Kidney (tissue), 13 donors: ENCODE measurements at regions not wholly inside any gene's neighbourhood (a gene's known extent, or its start where the extent isn't known, plus 50 kb on each side); places are given as distances from the start of the nearest gene placed in this dataset.
A peak's percentile ranks its signal among the peaks of the same experiment; 100 is the strongest.

Experiments
- DNase-seq, 5 donors: peaks; one replicate each; pipeline ENCODE4 v3.0.0-alpha.2; 2013 to 2020
- FAIRE-seq: peaks from 2 replicates; lab custom pipeline; 2012; peaks lifted over from hg19 to GRCh38; lab: Jason Lieb, UNC
- H3K27ac ChIP-seq, 2 donors: one replicate each; pipeline ENCODE4 v1.7.0; 2013; ENCODE audit warnings: low read depth in 2 of 2, low read length in 2 of 2, inconsistent platforms in 1 of 2
- H3K27me3 ChIP-seq: one replicate; pipeline ENCODE4 v1.7.1; 2013; ENCODE audit warnings: low read length, inconsistent platforms; ENCODE audit not compliant: control insufficient read depth, insufficient read depth
- H3K36me3 ChIP-seq, 3 donors: one replicate each; pipeline versions ENCODE4 v1.7.0 to v1.7.1; 2013; ENCODE audit warnings: low read length in 3 of 3, control low read depth in 1 of 3, inconsistent platforms in 1 of 3; ENCODE audit not compliant: insufficient read depth in 3 of 3, control insufficient read depth in 2 of 3
- H3K4me1 ChIP-seq, 3 donors: one replicate each; pipeline versions ENCODE4 v1.7.0 to v1.7.1; 2013; ENCODE audit warnings: low read length in 3 of 3, inconsistent platforms in 1 of 3, low read depth in 1 of 3; ENCODE audit not compliant: control insufficient read depth in 2 of 3, insufficient read depth in 2 of 3
- H3K4me3 ChIP-seq, 3 donors: one replicate each; pipeline versions ENCODE4 v1.7.0 to v1.8.1; 2013; ENCODE audit warnings: low read length in 3 of 3, control low read depth in 1 of 3, inconsistent platforms in 1 of 3
- H3K9ac ChIP-seq, 3 donors: one replicate each; pipeline versions ENCODE4 v1.7.0 to v1.7.1; 2013; ENCODE audit warnings: low read length in 3 of 3, control low read depth in 1 of 3, inconsistent platforms in 1 of 3
- H3K9me3 ChIP-seq, 3 donors: one replicate each; pipeline versions ENCODE4 v1.7.0 to v1.7.1; 2013; ENCODE audit warnings: low read length in 3 of 3, control low read depth in 1 of 3, inconsistent platforms in 1 of 3; ENCODE audit not compliant: control insufficient read depth in 2 of 3, insufficient read depth in 1 of 3
- CTCF ChIP-seq: IDR thresholded peaks from 3 replicates; pipeline ENCODE4 v1.5.1; 2012; ENCODE audit warnings: mild to moderate bottlenecking, moderate library complexity, borderline replicate concordance; ENCODE audit not compliant: insufficient read depth; ENCODE audit errors: extremely low read depth
- intact Hi-C: fragments of 100-400 bp; cut with DNase I; formaldehyde crosslinking; loops from one replicate; pipeline ENCODE4 v1.11.1; 2022
- donor health status: control.
- donor health status: control.
- donor health status: control.
- donor health status: control.
- donor health status: control.
- donor health status: DM: yes; HTN: yes; CAD: no.
- donor health status: Normal renal cell carcinoma (clear cell type).

- H3K27me3 ChIP-seq = no peaks in the 10 kb centered on the region
- TF ChIP-seq CTCF = no peak
- no peak overlapping the region for H3K4me3 ChIP-seq
- no peak for FAIRE-seq
- intact Hi-C loops = no loop called here
- H3K9ac ChIP-seq = no peak overlapping the region
- H3K9me3 ChIP-seq = no peaks in the 10 kb centered on the region
- no peak for DNase-seq
- H3K36me3 ChIP-seq = no peaks in the 10 kb centered on the region
- no peak overlapping the region for H3K27ac ChIP-seq
- no peaks in the 10 kb centered on the region for H3K4me1 ChIP-seq
Observed at GRCh38 chr3:89859757-89860156, 752.3 kb downstream of the EPHA3 start.

GRCh38 chr3:89867286-89867685, 759.9 kb downstream of the EPHA3 start:
- H3K36me3 ChIP-seq = no peaks in the 10 kb centered on the region
- FAIRE-seq = no peak

GRCh38 chr3:89876116-89876515, 768.7 kb downstream of the EPHA3 start:
- FAIRE-seq = no peak
- no peak for TF ChIP-seq CTCF
- H3K36me3 ChIP-seq = no peaks in the 10 kb centered on the region
- no peak overlapping the region for H3K27ac ChIP-seq
- no peaks in the 10 kb centered on the region for H3K4me1 ChIP-seq
- no peaks in the 10 kb centered on the region for H3K27me3 ChIP-seq
- intact Hi-C loops = no loop called here
- no peaks in the 10 kb centered on the region for H3K9me3 ChIP-seq
- no peak overlapping the region for H3K9ac ChIP-seq
- peak in 1 of 5 donors; percentile 14 for DNase-seq
- H3K4me3 ChIP-seq = no peak overlapping the region

More at GRCh38 chr3:89867286-89867685, 759.9 kb downstream of the EPHA3 start:
- Histone ChIP-seq H3K4me3 (no peak overlapping the region), H3K9ac (no peak overlapping the region), H3K27me3 (no peaks in the 10 kb centered on the region), H3K27ac (no peak overlapping the region), H3K4me1 (no peaks in the 10 kb centered on the region), H3K9me3 (no peaks in the 10 kb centered on the region)
- no peak for DNase-seq
- TF ChIP-seq CTCF = no peak
- intact Hi-C loops = no loop called here

- no peaks in the 10 kb centered on the region for H3K36me3 ChIP-seq
- no peak overlapping the region for H3K27ac ChIP-seq
- H3K4me3 ChIP-seq = no peak overlapping the region
- H3K9me3 ChIP-seq = no peaks in the 10 kb centered on the region
- FAIRE-seq (no peak), DNase-seq (peak in 1 of 5 donors; percentile 39)
- TF ChIP-seq CTCF = no peak
- no peaks in the 10 kb centered on the region for H3K4me1 ChIP-seq
- intact Hi-C loops = no loop called here
- no peaks in the 10 kb centered on the region for H3K27me3 ChIP-seq
- H3K9ac ChIP-seq = no peak overlapping the region
Observed at GRCh38 chr3:89877230-89877629, 769.8 kb downstream of the EPHA3 start.
